GM18526 (cell line): ENCODE measurements at regions not wholly inside any gene's neighbourhood (a gene's known extent, or its start where the extent isn't known, plus 50 kb on each side); places are given as distances from the start of the nearest gene placed in this dataset.

Experiments
- POLR2A ChIP-seq: IDR thresholded peaks from 3 replicates; pipeline ENCODE4 v1.6.1; 2011; ENCODE audit not compliant: insufficient read length; ENCODE audit errors: extremely low read depth

- TF ChIP-seq POLR2A, result no peak
Observed at GRCh38 chr15:69595009-69595791, 142.6 kb downstream of the RPLP1 start.

- no peak for TF ChIP-seq POLR2A
Observed at GRCh38 chr15:69597061-69597592, 144.5 kb downstream of the RPLP1 start.

- no peak for TF ChIP-seq POLR2A
Observed at GRCh38 chr15:69599271-69599670, 146.7 kb downstream of the RPLP1 start.

GRCh38 chr15:69600556-69601085 is 148.0 kb downstream of the RPLP1 start:
- no peak for TF ChIP-seq POLR2A

GRCh38 chr15:69601711-69602504 is 149.3 kb downstream of the RPLP1 start:
- TF ChIP-seq POLR2A, result no peak

- TF ChIP-seq POLR2A, result no peak
Observed at GRCh38 chr15:69602921-69603320, 150.3 kb downstream of the RPLP1 start.

GRCh38 chr15:69603369-69604071 is 150.9 kb downstream of the RPLP1 start:
- TF ChIP-seq POLR2A, result no peak

GRCh38 chr15:69604072-69604411 is 151.4 kb downstream of the RPLP1 start:
- TF ChIP-seq POLR2A, result no peak

- TF ChIP-seq POLR2A, result no peak
Observed at GRCh38 chr15:69606144-69606543, 153.5 kb downstream of the RPLP1 start.

- no peak for TF ChIP-seq POLR2A
Observed at GRCh38 chr15:69606921-69607500, 154.4 kb downstream of the RPLP1 start.

GRCh38 chr15:69608661-69609060 is 156.0 kb downstream of the RPLP1 start:
- TF ChIP-seq POLR2A, result no peak

- TF ChIP-seq POLR2A, result no peak
Observed at GRCh38 chr15:69609176-69609575, 156.6 kb downstream of the RPLP1 start.

- no peak for TF ChIP-seq POLR2A
Observed at GRCh38 chr15:69609776-69610175, 157.2 kb downstream of the RPLP1 start.

- TF ChIP-seq POLR2A, result no peak
Observed at GRCh38 chr15:69610277-69610676, 157.7 kb downstream of the RPLP1 start.

- no peak for TF ChIP-seq POLR2A
Observed at GRCh38 chr15:69610858-69611257, 158.2 kb downstream of the RPLP1 start.
